Heart left ventricle (tissue), 16 donors: ENCODE measurements at regions not wholly inside any gene's neighbourhood (a gene's known extent, or its start where the extent isn't known, plus 50 kb on each side); places are given as distances from the start of the nearest gene placed in this dataset.
A peak's percentile ranks its signal among the peaks of the same experiment; 100 is the strongest.

Experiments used
- ATAC-seq, 4 donors: fragments of 200-7000 bp; cut with Tn5 transposase; one replicate each; pipeline ENCODE4 v1.9.1; 2020 to 2022; ENCODE audit warnings: moderate library complexity in 4 of 4, mild to moderate bottlenecking in 3 of 4, moderate number of reproducible peaks in 1 of 4
- DNase-seq, 5 donors: peaks; one replicate each; pipeline ENCODE4 v3.0.0-alpha.2; 2020
- H3K27ac ChIP-seq, 12 donors: fragments of 200-600 bp; sonication (generic) in 4 of 12; one replicate each; pipeline versions ENCODE4 v1.5.0 to v1.8.0; 2016 to 2022; ENCODE audit warnings: mild to moderate bottlenecking in 2 of 12
- H3K27me3 ChIP-seq, 9 donors: fragments of 200-600 bp; sonication (generic) in 2 of 9; one replicate each; pipeline versions ENCODE4 v1.5.1 to v1.8.0; 2016 to 2022; ENCODE audit warnings: mild to moderate bottlenecking in 3 of 9
- H3K36me3 ChIP-seq, 9 donors: fragments of 200-600 bp; sonication (generic) in 2 of 9; one replicate each; pipeline versions ENCODE4 v1.5.0 to v1.8.0; 2018 to 2022; ENCODE audit warnings: mild to moderate bottlenecking in 2 of 9
- H3K4me1 ChIP-seq, 12 donors: fragments of 200-600 bp; sonication (generic) in 4 of 12; one replicate each; pipeline versions ENCODE4 v1.5.0 to v1.8.0; 2016 to 2022; ENCODE audit warnings: mild to moderate bottlenecking in 3 of 12
- H3K4me3 ChIP-seq, 12 donors: fragments of 200-600 bp; sonication (generic) in 4 of 12; one replicate each; pipeline versions ENCODE4 v1.5.0 to v1.8.0; 2017 to 2022; ENCODE audit warnings: mild to moderate bottlenecking in 9 of 12, moderate library complexity in 4 of 12
- H3K9me3 ChIP-seq, 12 donors: fragments of 200-600 bp; sonication (generic) in 4 of 12; one replicate each; pipeline versions ENCODE4 v1.5.0 to v1.8.0; 2016 to 2022; ENCODE audit warnings: mild to moderate bottlenecking in 1 of 12
- POLR2A ChIP-seq, 2 donors: fragments of 450-650 bp; IDR thresholded peaks; one replicate each; pipeline ENCODE4 v1.6.1; 2017; ENCODE audit warnings: antibody characterized with exemption in 2 of 2, mild to moderate bottlenecking in 2 of 2, moderate library complexity in 2 of 2
- WGBS, 4 donors: extraction: QIAGEN DNeasy Blood & Tissue Kit in 2 of 4; methylation state at CpG; one replicate each; pipeline versions ENCODE4 v1.1.5 to v1.1.7; 2013 to 2018; 5-methylcytosine and 5-hydroxymethylcytosine counted together
- intact Hi-C, 10 donors: fragments of 100-400 bp; cut with DNase I; formaldehyde crosslinking; loops; one replicate each; pipeline versions ENCODE4 v1.11.1 to v1.14.2; 2022
- TF ChIP-seq, protein P1 (sequence below), 12 donors: fragments of 200-600 bp; sonication (generic) in 4 of 12; IDR thresholded peaks; one replicate each; pipeline versions ENCODE4 v1.5.0 to v1.8.0; 2018 to 2022; ENCODE audit warnings: antibody characterized with exemption in 12 of 12, mild to moderate bottlenecking in 5 of 12
- donor health status: ischemic (EF 13 %, LVEDD 7.1; RV severe dilation, severe dysfunction).
- donor health status: healthy with polysubstance abuse.
- donor health status: DM: no; HTN: yes; CAD: no.
- donor health status: DM: no; HTN: no; CAD: no.
- donor health status: ischemic (EF 25% LVEDD 6.9; RV normal size, moderate dysfunction).
- donor health status: ischemic (EF 25% LVEDD 5.7; RV mildly dilated, moderate dysfunction).
- donor health status: healthy.
- donor health status: DM: yes; HTN: yes; CAD: no.
- donor health status: ischemic (EF 35%, LVEDD 5.7; RV mildly dilated, moderate dysfunction).
- donor health status: nonischemic (EF 11% LVEDD 7.7; RV severe dilation, severe dysfunction).
- donor health status: DM: yes; HTN: yes; CAD: no.
- donor health status: PGD.
- donor health status: ischemic (EF 29% LVEDD 5.4; RV normal size, mild dysfunction).
- donor health status: nonischemic (EF 23%, LVEDD 6.1; RV moderate dilation, normal function).

DNA sequence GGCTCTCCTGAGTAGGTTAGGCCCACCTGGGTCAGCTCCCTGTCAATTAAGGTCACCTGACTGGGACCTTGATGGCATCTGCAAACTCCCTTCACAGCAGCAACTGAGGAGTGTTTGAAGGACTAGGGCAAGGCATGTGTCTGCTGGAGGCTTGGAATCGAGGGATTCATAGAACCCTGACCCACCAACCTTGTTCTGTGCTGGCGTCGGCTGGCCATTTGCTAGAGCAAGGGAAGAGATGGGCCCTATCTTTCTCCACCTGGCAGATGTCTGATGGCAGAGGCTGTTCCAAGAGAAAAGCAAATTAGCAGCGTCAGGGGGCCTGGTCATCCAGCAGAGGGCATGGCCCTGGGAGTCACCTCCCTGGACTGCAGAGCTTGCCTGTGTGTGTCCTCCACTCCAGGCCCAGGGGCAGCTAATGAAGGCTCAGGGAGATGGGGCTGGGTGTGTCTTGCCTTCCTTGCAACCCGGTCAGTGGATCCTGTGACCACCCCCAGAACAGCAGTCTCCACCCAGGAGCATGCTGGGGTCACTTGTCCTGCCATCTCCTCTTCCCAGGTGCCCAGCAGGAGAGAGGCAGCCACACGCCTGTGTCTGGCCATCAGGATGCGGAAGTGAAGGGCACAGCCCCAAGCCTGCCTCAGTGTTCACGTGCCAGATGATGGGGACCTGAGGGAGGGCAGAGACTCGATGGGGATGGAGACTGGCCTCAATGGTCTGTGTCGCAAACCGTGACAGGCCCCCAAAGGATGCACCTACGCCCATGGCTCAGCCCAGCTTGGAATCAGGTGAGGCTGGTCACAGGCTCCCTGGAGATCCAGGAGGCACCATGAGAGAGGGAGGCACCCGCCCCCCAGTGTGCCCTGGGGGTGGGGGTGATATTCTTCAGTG lies 53.9 kb downstream of the BARX1 start:
- H3K27ac ChIP-seq, result no peak overlapping the region
- intact Hi-C loops, result no loop called here
- no peaks in the 10 kb centered on the region for H3K36me3 ChIP-seq
- no peak overlapping the region for H3K4me3 ChIP-seq
- no peaks in the 10 kb centered on the region for H3K4me1 ChIP-seq
- 80 to 90% (median 82%) methylated on average over 11 to 13 of the region's 13 CpGs for WGBS, 4 donors
- H3K27me3 ChIP-seq, result peaks cover 0 to 3% (median 0%) of the 10 kb centered on the region in 9 donors
- ATAC-seq, result no peak
- H3K9me3 ChIP-seq, result no peaks in the 10 kb centered on the region
- TF ChIP-seq, protein P1, sequence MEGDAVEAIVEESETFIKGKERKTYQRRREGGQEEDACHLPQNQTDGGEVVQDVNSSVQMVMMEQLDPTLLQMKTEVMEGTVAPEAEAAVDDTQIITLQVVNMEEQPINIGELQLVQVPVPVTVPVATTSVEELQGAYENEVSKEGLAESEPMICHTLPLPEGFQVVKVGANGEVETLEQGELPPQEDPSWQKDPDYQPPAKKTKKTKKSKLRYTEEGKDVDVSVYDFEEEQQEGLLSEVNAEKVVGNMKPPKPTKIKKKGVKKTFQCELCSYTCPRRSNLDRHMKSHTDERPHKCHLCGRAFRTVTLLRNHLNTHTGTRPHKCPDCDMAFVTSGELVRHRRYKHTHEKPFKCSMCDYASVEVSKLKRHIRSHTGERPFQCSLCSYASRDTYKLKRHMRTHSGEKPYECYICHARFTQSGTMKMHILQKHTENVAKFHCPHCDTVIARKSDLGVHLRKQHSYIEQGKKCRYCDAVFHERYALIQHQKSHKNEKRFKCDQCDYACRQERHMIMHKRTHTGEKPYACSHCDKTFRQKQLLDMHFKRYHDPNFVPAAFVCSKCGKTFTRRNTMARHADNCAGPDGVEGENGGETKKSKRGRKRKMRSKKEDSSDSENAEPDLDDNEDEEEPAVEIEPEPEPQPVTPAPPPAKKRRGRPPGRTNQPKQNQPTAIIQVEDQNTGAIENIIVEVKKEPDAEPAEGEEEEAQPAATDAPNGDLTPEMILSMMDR (IDR thresholded peaks at IDR 0.05), result no peak
- no peak for TF ChIP-seq POLR2A (IDR thresholded peaks at IDR 0.05)
- DNase-seq, result peak in 1 of 5 donors; percentile 5

DNA sequence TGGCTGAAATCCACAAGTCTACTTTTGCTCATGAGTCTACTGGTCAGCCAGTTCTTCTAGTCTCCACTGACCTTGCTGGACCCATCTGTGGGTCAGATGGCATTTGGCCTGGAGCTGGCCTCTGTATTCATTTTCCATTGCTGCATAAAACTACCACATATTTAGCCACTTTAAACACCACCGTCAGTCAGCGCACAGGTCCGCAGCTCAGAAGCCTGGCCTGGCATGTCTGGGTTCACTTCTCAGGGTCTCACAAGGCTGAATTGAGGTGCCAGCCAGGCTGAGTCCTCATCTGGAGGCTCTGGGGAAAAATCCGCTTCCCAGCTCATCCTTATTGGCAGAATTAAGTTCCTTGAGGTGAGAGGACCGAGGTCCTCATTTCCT lies 54.7 kb downstream of the BARX1 start:
- no peak for TF ChIP-seq POLR2A (IDR thresholded peaks at IDR 0.05)
- H3K36me3 ChIP-seq, result no peaks in the 10 kb centered on the region
- no peak overlapping the region for H3K4me3 ChIP-seq
- no peaks in the 10 kb centered on the region for H3K9me3 ChIP-seq
- H3K4me1 ChIP-seq, result no peaks in the 10 kb centered on the region
- no peak for ATAC-seq
- H3K27ac ChIP-seq, result no peak overlapping the region
- H3K27me3 ChIP-seq, result peaks cover 0 to 3% (median 0%) of the 10 kb centered on the region in 9 donors
- intact Hi-C loops, result no loop called here
- DNase-seq, result peak in 1 of 5 donors; percentile 12
- 84 to 94% (median 92%) methylated on average over 5 of the region's 5 CpGs for WGBS, 4 donors

GRCh38 chr9:93899609-93900435 lies 55.3 kb downstream of the BARX1 start:
- Histone ChIP-seq H3K27ac (no peak overlapping the region), H3K27me3 (peaks cover 0 to 3% (median 0%) of the 10 kb centered on the region in 9 donors), H3K4me1 (no peaks in the 10 kb centered on the region), H3K4me3 (no peak overlapping the region), H3K36me3 (no peaks in the 10 kb centered on the region), H3K9me3 (no peaks in the 10 kb centered on the region)
- WGBS, 4 donors, result 83 to 89% (median 87%) methylated on average over 8 of the region's 8 CpGs
- intact Hi-C loops, result no loop called here
- TF ChIP-seq, protein P1 (IDR thresholded peaks at IDR 0.05), result no peak
- TF ChIP-seq POLR2A (IDR thresholded peaks at IDR 0.05), result no peak
- peak in 1 of 5 donors; percentile 2 for DNase-seq
- ATAC-seq, result no peak

DNA sequence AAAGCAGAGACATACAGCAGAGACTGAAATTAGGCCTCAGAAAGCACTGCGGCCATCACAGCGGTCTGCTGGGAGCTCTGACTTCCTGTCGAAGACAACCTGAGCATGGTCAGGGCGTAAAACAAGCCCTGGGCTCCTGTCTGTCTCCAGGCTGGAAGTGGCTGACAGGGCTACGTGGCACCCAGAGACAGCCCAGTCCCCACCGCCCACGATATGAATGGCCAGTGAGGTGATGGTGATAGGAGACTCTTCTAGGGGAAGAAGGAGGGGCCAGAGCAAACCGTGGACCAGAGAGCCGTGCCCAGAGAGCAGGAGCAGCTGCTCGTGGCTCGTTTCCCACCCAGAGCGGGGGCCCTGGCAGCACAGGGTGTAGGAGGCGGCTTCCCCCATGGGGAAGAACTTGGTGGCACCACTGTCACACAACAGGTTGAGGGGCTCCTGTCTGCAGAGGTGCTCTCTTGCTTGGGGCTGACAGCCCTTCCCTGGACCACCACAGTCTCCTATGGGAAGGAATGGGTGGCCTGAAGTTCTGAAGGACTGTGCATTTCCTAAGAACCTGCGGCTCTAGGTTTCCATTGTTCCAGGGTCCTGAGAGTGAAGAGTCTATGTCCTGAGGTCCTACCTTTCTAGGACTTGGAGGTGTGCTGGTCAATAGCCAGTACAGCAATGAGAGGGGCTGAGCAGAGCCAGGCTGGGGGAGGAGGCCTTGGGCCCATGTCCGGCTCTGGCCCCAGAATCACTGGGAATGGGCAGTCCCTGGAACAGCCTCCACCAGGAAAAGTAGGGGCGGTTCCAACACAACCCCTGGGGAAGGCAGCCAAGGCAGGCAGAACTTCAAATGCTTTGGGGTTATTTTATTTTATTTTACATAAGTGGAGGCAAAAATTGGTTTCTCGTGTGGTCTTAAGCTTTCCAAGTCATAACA lies 56.4 kb downstream of the BARX1 start:
- no peaks in the 10 kb centered on the region for H3K36me3 ChIP-seq
- WGBS, 4 donors, result 68 to 75% (median 72%) methylated on average over 17 of the region's 17 CpGs
- ATAC-seq, result no peak
- H3K27ac ChIP-seq, result no peak overlapping the region
- intact Hi-C loops, result no loop called here
- peaks cover 0 to under 1% (median 0%) of the 10 kb centered on the region in 9 donors for H3K27me3 ChIP-seq
- no peaks in the 10 kb centered on the region for H3K4me1 ChIP-seq
- TF ChIP-seq POLR2A (IDR thresholded peaks at IDR 0.05), result no peak
- TF ChIP-seq, protein P1 (IDR thresholded peaks at IDR 0.05), result no peak
- H3K9me3 ChIP-seq, result peaks cover 0 to under 1% (median 0%) of the 10 kb centered on the region in 12 donors
- peak in 1 of 5 donors; percentile 2 for DNase-seq
- no peak overlapping the region for H3K4me3 ChIP-seq
